NCI-H2081 (cell line): ENCODE measurements at regions not wholly inside any gene's neighbourhood (a gene's known extent, or its start where the extent isn't known, plus 50 kb on each side); places are given as distances from the start of the nearest gene placed in this dataset.
A peak's percentile ranks its signal among the peaks of the same experiment; 100 is the strongest.
"Not testable (repeated sequence)": the region's sequence is repeated elsewhere in the genome, so short reads cannot be mapped to it uniquely, and the experiment has no call there.

Experiments
- DNase-seq, 2 experiments: peaks; one replicate each; lab custom pipeline; 2025; lab: John Stamatoyannopoulos, UW

DNA sequence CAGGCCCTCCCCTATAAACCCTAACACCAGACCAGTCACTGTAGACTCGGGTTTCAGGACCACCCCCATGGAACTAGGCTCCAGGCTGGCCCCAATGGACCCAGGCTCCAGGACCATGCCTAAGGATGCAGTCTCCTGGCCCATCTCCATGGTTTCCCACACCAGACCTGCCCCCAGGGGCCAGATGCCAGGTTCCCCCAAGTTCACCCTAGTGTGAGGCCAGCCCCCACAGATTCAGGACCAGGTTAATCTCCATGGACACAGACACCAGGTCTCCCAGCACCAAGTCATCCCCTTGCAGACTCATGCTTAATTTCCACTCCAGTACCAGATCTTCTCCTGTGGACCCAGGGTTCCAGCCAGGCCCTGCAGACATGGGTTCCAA is 103.8 kb upstream of the LANCL2 start:
- DNase-seq, result no peak

DNA sequence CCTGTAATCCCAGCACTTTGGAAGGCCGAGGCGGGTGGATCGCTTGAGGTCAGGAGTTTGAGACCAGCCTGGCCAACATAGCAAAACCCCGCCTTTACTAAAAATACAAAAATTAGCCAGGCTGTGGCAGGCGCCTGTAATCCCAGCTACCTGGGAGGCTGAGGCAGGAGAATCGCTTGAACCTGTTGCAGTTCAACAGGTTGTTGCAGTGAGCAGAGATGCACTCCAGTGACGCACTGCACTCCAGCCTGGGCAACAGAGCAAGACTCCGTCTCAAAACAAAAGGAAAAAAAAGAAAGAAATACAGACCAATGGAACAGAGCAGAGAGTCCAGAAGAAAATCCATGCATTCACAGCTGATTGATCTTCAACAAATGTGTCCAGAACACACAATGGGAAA is 99.8 kb upstream of the LANCL2 start:
- not testable (repeated sequence) for DNase-seq

DNA sequence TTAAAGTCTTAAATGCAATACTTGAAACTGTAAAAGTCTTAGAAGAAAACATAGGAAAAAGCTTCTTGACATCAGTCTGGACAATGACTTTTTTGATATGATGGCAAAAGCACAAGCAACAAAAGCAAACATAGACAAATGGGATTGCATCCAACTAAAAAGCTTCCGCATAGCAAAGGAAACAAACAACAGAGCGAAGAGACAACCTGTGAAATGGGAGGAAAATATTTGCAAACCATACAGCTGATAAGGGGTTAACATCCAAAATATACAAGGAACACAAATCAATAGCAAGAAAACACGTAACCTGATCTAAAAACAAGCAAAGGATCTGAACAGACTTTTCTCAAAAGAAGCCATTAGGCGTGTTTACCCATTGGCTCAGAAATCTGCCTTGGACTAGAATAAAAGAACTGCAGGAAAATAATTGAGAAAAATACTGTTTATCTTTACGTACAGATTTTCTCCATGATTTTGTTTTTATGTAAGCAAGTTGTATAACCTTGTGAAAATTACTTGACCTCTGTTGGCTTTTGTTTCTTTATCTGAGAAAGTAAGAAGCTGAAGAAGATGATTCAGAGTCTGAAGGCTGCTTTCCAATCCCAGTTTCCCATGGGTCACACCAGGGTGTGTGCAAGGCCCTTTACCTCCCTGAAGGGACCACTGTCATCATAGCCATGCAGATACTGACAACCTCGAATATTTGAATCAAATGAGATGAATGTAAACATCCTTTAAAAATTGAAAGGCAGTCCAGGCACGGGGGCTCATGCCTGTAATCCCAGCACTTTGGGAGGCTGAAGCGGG is 99.1 kb upstream of the LANCL2 start:
- DNase-seq, result no peak

DNA sequence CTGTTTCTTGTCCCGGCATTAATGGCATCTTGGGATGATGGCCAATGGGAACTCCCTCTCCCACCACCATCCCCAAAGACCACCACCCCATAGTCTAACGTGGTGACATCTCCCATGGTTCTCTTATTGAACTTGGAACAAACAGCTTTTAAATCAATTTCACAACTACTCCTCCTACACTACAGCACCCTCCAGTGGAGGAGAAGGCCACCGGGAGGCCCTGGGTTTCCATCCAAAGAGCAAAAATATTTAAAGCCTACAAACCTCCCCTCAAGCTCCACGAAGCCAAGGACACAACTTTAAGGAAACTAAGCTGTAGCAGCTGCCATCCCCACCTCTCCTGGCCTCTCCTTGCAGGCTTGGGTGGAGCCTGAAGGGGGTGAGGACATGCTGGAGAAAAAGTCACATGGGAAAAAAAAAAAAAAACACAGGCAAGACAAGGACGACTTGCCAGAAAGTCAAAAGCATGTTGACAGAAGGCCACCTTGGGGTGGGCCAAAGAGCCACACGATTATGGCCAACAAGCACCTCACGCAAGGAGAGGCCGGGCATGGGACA is 94.0 kb upstream of the LANCL2 start:
- no peak for DNase-seq

DNA sequence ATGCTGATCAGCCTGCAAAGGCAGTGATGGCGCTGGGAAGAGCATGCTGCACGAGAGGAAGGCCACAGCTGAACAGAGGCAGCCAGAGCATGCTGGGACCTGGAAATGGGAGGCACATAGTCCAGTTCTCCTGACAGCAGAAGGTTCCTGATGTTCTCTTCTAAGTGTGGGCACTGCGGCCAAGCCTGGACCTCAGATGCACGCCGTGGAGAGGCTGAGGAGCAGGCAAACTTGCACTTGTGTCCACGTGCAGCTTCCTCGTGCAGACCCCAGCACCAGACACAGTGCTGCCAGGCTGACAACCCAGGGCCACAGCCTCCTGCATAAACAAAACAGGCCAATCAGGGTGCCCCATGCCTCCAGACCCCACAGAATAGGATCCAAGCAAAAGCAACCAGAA is 93.5 kb upstream of the LANCL2 start:
- no peak for DNase-seq

- no peak for DNase-seq
These were observed 92.8 kb upstream of the LANCL2 start for GRCh38 chr7:55272328-55272727.

- DNase-seq, result no peak
These were observed 91.8 kb upstream of the LANCL2 start for GRCh38 chr7:55273186-55273980.

GRCh38 chr7:55274156-55274555 is 91.0 kb upstream of the LANCL2 start:
- DNase-seq, result no peak

GRCh38 chr7:55275291-55276200 is 89.6 kb upstream of the LANCL2 start:
- no peak for DNase-seq

DNA sequence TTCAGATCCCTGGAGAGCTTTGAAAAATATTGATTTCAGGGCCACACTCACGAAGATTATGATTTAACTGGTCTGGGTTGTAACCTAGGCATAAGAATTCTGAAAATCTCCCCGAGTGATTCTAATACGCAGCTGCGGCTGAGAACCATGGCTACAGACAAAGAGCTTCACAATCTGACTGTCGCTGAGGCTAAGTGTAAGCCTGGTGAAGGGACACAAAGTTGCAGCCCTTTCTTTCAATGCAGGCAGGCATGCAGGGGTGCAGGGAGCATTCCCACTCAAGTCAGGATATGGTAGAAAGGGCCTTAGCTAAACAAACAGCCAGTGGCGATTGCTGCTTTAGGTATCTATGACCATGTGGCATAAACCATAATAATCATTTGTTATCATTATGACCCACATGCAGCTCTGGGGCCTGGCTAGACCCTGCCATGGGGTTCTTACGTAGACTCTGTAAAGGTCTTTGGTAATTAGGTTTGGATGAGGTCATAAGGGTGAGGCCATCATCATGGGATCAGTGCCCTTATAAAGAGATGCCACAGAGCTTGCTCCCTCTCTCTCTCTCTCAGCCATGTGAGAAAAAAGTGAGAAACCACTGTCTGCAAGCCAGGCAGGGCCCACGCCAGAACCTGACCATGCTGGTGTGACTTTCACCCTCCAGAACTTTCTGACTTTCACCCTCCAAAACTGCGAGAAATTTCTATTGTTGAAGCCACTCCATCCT is 88.4 kb upstream of the LANCL2 start:
- DNase-seq, result no peak

DNA sequence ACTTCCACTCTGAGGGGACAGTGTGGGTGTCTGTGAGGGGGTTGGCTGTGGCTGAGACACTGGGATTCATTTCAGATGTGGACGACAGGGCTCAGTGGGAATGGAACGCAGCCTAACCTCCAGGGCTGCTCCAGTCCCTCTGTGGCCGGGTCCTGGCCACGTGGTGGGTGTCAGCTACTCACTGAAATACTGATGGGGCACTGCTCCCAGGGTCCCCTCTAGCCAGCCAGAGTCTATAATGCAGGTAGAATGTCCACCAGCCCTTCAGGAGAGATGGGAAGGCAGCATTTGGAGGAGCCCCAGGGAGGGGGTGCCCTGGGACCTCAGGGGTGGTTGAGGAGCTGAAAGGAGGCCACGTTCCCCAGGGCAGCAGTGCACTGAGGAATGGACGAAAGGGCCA is 87.2 kb upstream of the LANCL2 start:
- no peak for DNase-seq

GRCh38 chr7:55278321-55278720 is 86.8 kb upstream of the LANCL2 start:
- DNase-seq, result no peak

DNA sequence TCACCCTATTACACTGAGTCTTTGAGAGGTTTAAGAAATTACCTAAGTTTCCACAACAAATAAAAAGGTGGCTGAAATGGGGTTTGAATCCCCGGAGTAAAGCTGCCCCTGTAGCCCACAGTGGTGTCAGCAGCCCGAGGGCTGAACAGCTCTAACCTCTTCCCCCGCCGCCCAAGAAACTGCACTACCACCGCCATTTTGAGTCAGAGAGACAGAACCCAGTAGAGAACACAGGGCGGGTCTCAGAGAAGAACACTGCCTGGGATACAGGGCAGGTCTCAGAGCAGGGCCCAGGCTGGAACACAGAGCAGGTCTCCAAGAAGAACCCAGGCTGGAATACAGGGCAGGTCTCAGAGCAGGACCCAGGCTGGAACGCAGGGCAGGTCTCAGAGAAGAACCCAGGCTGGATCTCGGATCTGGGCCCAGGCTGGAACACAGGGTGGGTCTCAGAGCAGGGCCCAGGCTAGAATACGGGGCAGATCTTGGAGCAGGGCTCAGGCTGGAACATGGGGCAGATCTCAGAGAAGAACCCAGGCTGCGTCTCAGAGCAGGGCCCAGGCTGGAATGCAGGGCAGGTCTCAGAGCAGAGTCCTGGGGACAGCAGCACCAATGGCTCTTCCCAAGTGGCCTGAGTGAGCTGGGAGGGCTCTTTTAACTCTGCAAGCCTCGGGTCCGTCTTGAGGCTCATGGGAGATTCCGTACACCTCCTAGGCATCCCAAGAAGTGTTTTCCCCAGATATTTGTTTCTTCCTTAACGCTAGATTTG is 85.9 kb upstream of the LANCL2 start:
- DNase-seq, result no peak

- peak; percentile 61 to 68 for DNase-seq
These were observed 85.1 kb upstream of the LANCL2 start for GRCh38 chr7:55280031-55280454.

GRCh38 chr7:55285665-55286064 is 79.5 kb upstream of the LANCL2 start:
- DNase-seq, result no peak

DNA sequence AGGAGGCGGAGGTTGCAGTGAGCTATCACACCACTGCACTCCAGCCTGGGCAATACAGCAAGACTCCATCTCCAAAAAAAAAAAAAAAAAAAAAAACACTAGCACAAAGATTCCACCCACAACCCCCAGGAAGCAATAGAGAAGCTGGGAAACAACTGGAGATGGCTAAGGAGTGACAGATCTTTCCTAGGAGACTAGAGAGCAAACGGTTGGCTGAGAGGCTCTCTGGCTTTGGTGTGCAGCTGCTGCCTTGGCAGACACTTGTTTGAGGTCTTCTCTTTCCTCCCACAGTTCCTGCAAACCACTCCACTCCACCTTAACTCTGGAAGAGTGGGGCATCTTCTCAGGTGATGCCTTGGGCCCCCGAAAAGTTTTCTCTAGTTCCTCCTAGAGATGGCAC is 78.5 kb upstream of the LANCL2 start:
- DNase-seq, result no peak

GRCh38 chr7:55288070-55288824 is 76.9 kb upstream of the LANCL2 start:
- peak in 1 of 2 experiments; percentile 24 for DNase-seq

GRCh38 chr7:55296070-55296469 is 69.1 kb upstream of the LANCL2 start:
- no peak for DNase-seq

- no peak for DNase-seq
These were observed 65.7 kb upstream of the LANCL2 start for GRCh38 chr7:55299273-55299967.
